Prostate gland (tissue), 2 donors: ENCODE measurements at regions not wholly inside any gene's neighbourhood (a gene's known extent, or its start where the extent isn't known, plus 50 kb on each side); places are given as distances from the start of the nearest gene placed in this dataset.

Experiments
- POLR2A ChIP-seq: fragments of 450-650 bp; IDR thresholded peaks from one replicate; pipeline ENCODE4 v1.6.1; 2016; ENCODE audit warnings: antibody characterized with exemption, mild to moderate bottlenecking
- POLR2AphosphoS5 ChIP-seq: sonication (generic); formaldehyde crosslinking; IDR thresholded peaks from one replicate; pipeline ENCODE4 v1.6.1; 2017; ENCODE audit warnings: antibody characterized with exemption
- TF ChIP-seq, protein P1 (sequence below), 4 experiments: fragments of 200-600 bp in 2 of 4; fragments of 450-650 bp in 2 of 4; sonication (generic) in 2 of 4; IDR thresholded peaks; 1 replicate in 3 of 4; 2 replicates in 1 of 4; pipeline ENCODE4 v1.5.1; 2016 to 2019; ENCODE audit warnings: antibody characterized with exemption in 4 of 4, mild to moderate bottlenecking in 2 of 4, moderate library complexity in 2 of 4

DNA sequence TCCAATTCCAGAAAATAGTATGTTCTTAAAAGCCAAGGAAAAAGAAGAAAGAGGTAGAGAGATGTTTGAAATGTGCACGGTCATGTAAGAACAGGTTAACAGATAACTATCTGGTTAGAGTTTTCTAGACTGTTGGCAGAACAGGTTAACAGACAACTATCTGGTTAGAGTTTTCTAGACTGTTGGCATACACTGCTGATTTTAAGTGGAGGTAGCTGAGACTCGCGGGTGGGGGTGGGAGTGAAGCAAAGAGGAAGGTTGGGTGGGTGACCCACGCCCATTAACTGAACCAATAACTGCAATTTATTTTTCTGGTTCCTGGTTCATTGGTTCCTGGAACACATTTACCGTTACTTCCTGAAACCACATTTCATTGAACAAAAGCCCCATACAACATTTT, 157.5 kb downstream of the ELOVL4 start:
- TF ChIP-seq POLR2A (no peak), POLR2AphosphoS5 (no peak)
- TF ChIP-seq, protein P1, sequence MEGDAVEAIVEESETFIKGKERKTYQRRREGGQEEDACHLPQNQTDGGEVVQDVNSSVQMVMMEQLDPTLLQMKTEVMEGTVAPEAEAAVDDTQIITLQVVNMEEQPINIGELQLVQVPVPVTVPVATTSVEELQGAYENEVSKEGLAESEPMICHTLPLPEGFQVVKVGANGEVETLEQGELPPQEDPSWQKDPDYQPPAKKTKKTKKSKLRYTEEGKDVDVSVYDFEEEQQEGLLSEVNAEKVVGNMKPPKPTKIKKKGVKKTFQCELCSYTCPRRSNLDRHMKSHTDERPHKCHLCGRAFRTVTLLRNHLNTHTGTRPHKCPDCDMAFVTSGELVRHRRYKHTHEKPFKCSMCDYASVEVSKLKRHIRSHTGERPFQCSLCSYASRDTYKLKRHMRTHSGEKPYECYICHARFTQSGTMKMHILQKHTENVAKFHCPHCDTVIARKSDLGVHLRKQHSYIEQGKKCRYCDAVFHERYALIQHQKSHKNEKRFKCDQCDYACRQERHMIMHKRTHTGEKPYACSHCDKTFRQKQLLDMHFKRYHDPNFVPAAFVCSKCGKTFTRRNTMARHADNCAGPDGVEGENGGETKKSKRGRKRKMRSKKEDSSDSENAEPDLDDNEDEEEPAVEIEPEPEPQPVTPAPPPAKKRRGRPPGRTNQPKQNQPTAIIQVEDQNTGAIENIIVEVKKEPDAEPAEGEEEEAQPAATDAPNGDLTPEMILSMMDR (IDR thresholded peaks at IDR 0.05) = no peak
